ENCODE measurements at regions not wholly inside any gene's neighbourhood (a gene's known extent, or its start where the extent isn't known, plus 50 kb on each side); places are given as distances from the start of the nearest gene placed in this dataset.
A peak's percentile ranks its signal among the peaks of the same experiment; 100 is the strongest.

- H3K27ac ChIP-seq = no peak overlapping the region
- DNase-seq = no peak
- ATAC-seq = no peak
These were observed 347.2 kb upstream of the KCND2 start for GRCh38 chr7:119925581-119926289.

GRCh38 chr7:119929891-119930290, 343.1 kb upstream of the KCND2 start:
- intact Hi-C loops (cut with DNase I) = no loop called here
- DNase-seq = no peak

More at GRCh38 chr7:119925581-119926289, 347.2 kb upstream of the KCND2 start:
- intact Hi-C loops (cut with DNase I) = no loop called here
- Histone ChIP-seq H3K4me1 (no peaks in the 10 kb centered on the region), H3K36me3 (no peaks in the 10 kb centered on the region), H3K4me3 (no peak overlapping the region), H3K9me3 (no peaks in the 10 kb centered on the region), H3K27me3 (no peaks in the 10 kb centered on the region)
- TF ChIP-seq, protein P1, sequence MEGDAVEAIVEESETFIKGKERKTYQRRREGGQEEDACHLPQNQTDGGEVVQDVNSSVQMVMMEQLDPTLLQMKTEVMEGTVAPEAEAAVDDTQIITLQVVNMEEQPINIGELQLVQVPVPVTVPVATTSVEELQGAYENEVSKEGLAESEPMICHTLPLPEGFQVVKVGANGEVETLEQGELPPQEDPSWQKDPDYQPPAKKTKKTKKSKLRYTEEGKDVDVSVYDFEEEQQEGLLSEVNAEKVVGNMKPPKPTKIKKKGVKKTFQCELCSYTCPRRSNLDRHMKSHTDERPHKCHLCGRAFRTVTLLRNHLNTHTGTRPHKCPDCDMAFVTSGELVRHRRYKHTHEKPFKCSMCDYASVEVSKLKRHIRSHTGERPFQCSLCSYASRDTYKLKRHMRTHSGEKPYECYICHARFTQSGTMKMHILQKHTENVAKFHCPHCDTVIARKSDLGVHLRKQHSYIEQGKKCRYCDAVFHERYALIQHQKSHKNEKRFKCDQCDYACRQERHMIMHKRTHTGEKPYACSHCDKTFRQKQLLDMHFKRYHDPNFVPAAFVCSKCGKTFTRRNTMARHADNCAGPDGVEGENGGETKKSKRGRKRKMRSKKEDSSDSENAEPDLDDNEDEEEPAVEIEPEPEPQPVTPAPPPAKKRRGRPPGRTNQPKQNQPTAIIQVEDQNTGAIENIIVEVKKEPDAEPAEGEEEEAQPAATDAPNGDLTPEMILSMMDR (IDR thresholded peaks at IDR 0.05) = no peak

DNA sequence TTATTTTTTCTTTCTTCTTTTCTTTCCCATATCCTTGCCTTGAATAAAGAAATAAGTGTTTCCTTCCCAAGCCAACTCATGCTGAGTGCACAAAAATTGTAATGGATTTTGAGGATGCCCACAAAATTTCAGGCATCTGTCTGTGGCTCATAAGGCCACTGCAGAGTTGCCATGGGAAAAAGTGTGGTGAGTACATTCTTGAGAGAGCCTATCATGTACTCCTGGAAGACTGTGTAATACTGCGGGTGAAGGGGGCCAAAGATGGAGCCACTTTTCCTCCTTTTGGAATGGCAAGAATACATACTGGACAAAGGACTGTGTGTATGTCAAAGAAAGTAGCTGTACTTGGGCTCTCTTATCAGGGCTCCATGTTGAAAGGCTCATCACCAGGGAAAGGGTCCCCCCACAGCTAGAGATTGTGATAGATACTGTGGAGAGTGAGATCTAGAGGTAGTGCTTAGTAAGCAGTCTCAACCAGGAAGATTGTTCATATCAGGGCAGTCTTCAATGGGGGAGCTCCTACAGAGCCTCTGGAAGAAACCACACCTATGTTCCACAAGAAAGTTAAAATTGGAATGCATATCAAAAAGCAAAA, 341.6 kb upstream of the KCND2 start:
- no peaks in the 10 kb centered on the region for H3K27me3 ChIP-seq
- no peaks in the 10 kb centered on the region for H3K36me3 ChIP-seq
- intact Hi-C loops (cut with DNase I) = no loop called here
- no peak overlapping the region for H3K27ac ChIP-seq
- no peak for ATAC-seq
- H3K4me3 ChIP-seq = no peak overlapping the region
- H3K9me3 ChIP-seq = no peaks in the 10 kb centered on the region
- TF ChIP-seq, protein P1 (IDR thresholded peaks at IDR 0.05) = no peak
- no peak for DNase-seq
- no peaks in the 10 kb centered on the region for H3K4me1 ChIP-seq

More at GRCh38 chr7:119929891-119930290, 343.1 kb upstream of the KCND2 start:
- ATAC-seq = no peak
- no peak overlapping the region for H3K27ac ChIP-seq
- no peaks in the 10 kb centered on the region for H3K4me1 ChIP-seq
- H3K27me3 ChIP-seq = no peaks in the 10 kb centered on the region
- H3K9me3 ChIP-seq = no peaks in the 10 kb centered on the region
- no peak overlapping the region for H3K4me3 ChIP-seq
- H3K36me3 ChIP-seq = no peaks in the 10 kb centered on the region
- TF ChIP-seq, protein P1 (IDR thresholded peaks at IDR 0.05) = no peak

DNA sequence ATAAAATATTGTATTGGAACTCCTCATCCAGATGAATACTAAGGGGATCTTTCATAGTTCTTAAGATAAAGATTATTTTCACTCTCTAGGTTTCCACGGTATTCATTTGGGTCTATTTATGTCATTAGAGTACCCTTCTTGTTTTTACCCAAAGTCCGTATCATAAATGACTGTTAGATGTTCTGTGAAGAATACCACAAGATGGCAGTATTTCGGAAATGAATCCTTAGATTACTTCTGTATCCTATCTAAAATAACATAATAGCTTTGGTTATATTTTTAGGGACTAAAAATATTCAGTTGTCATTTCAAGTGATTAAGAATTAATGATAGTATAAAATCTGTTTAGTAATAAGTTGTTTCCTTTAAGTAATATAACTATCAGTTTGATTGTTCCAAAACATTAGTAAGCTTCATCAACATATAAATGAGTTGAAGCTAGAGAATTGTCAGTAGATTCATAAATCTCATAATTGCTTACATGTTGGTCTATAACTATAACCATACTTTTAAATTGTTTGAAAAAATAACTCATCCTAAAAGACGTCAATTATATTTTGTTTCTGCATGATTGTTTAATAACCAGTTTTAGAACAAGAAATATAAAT, 337.5 kb upstream of the KCND2 start:
- Histone ChIP-seq H3K4me3 (no peak overlapping the region), H3K4me1 (no peaks in the 10 kb centered on the region), H3K27ac (no peak overlapping the region), H3K36me3 (no peaks in the 10 kb centered on the region), H3K9me3 (no peaks in the 10 kb centered on the region), H3K27me3 (no peaks in the 10 kb centered on the region)
- intact Hi-C loops (cut with DNase I) = no loop called here
- TF ChIP-seq, protein P1 (IDR thresholded peaks at IDR 0.05) = peak; percentile 57
- ATAC-seq (no peak), DNase-seq (no peak)

- no peak for ATAC-seq
- no peak for DNase-seq
- Histone ChIP-seq H3K9me3 (no peaks in the 10 kb centered on the region), H3K27ac (no peak overlapping the region), H3K36me3 (no peaks in the 10 kb centered on the region), H3K4me1 (no peaks in the 10 kb centered on the region), H3K27me3 (no peaks in the 10 kb centered on the region), H3K4me3 (no peak overlapping the region)
- TF ChIP-seq, protein P1 (IDR thresholded peaks at IDR 0.05) = no peak
- intact Hi-C loops (cut with DNase I) = no loop called here
These were observed 336.1 kb upstream of the KCND2 start for GRCh38 chr7:119936836-119937235.
